WTC11 (cell line): ENCODE measurements at regions not wholly inside any gene's neighbourhood (a gene's known extent, or its start where the extent isn't known, plus 50 kb on each side); places are given as distances from the start of the nearest gene placed in this dataset.

Experiments
- ATAC-seq: fragments of 200-7000 bp; cut with Tn5 transposase; 2 replicates; pipeline ENCODE4 v1.10.0; 2021; ENCODE audit warnings: mild to moderate bottlenecking, moderate library complexity
- CTCF ChIA-PET: fragments of 300-600 bp; sonication (Branson Sonifier 250); formaldehyde crosslinking; loops from one replicate; lab custom pipeline; 2021; ENCODE audit warnings: antibody characterized with exemption; lab: Charles Lee
- POLR2A ChIA-PET: fragments of 350-600 bp; sonication (Branson Sonifier 250); formaldehyde crosslinking; loops from one replicate; lab custom pipeline; 2021; ENCODE audit warnings: antibody characterized with exemption; lab: Charles Lee
- DNase-seq: peaks from one replicate; pipeline ENCODE4 v3.0.0; 2021; ENCODE audit warnings: low spot score
- H3K27ac Mint-ChIP-seq: 2 replicates; pipeline ENCODE4 v1.8.0; 2021; ENCODE audit warnings: mixed read lengths
- H3K27me3 Mint-ChIP-seq: 2 replicates; pipeline ENCODE4 v1.8.0; 2021; ENCODE audit warnings: low read depth, mild to moderate bottlenecking, moderate library complexity, mixed read lengths
- H3K36me3 Mint-ChIP-seq: 2 replicates; pipeline ENCODE4 v1.8.0; 2021; ENCODE audit warnings: mixed read lengths
- H3K4me1 Mint-ChIP-seq: 2 replicates; pipeline ENCODE4 v1.8.0; 2022; ENCODE audit warnings: mixed read lengths
- H3K4me3 Mint-ChIP-seq: 2 replicates; pipeline ENCODE4 v1.8.0; 2021; ENCODE audit warnings: mild to moderate bottlenecking, moderate library complexity, mixed read lengths
- H3K9me3 Mint-ChIP-seq: 2 replicates; pipeline ENCODE4 v1.8.0; 2021; ENCODE audit warnings: mixed read lengths
- AFF4 ChIP-seq: sonication (generic); formaldehyde crosslinking; IDR thresholded peaks from 2 replicates; pipeline ENCODE4 v1.8.1; 2023; ENCODE audit warnings: mild to moderate bottlenecking, missing genetic modification reagents, borderline replicate concordance
- ARID4B ChIP-seq: sonication (generic); formaldehyde crosslinking; IDR thresholded peaks from 2 replicates; pipeline ENCODE4 v1.8.0; 2023; ENCODE audit warnings: missing genetic modification reagents, mild to moderate bottlenecking, borderline replicate concordance
- CBFB ChIP-seq: sonication (generic); formaldehyde crosslinking; IDR thresholded peaks from 2 replicates; pipeline ENCODE4 v1.8.1; 2022; ENCODE audit warnings: mild to moderate bottlenecking, low read depth, missing genetic modification reagents
- E2F5 ChIP-seq: sonication (generic); formaldehyde crosslinking; IDR thresholded peaks from 2 replicates; pipeline ENCODE4 v1.8.1; 2022; ENCODE audit warnings: mild to moderate bottlenecking, moderate library complexity, missing genetic modification reagents
- ERG ChIP-seq: fragments of 250-450 bp; sonication (Bioruptor Pico); IDR thresholded peaks from 2 replicates; pipeline ENCODE4 v1.8.0; 2021; ENCODE audit warnings: mild to moderate bottlenecking
- GTF2I ChIP-seq: fragments of 250-450 bp; sonication (Bioruptor Pico); conservative IDR thresholded peaks from 2 replicates; pipeline ENCODE4 v1.4.0; 2021; ENCODE audit warnings: mild to moderate bottlenecking
- HMGXB4 ChIP-seq: sonication (generic); formaldehyde crosslinking; IDR thresholded peaks from 2 replicates; pipeline ENCODE4 v1.8.1; 2023; ENCODE audit warnings: mild to moderate bottlenecking, moderate library complexity, missing genetic modification reagents
- MYBL2 ChIP-seq: sonication (generic); formaldehyde crosslinking; IDR thresholded peaks from 2 replicates; pipeline ENCODE4 v1.8.1; 2023; ENCODE audit warnings: mild to moderate bottlenecking, moderate library complexity, missing genetic modification reagents
- NR2C2 ChIP-seq: sonication (generic); formaldehyde crosslinking; IDR thresholded peaks from 2 replicates; pipeline ENCODE4 v1.8.0; 2022; ENCODE audit warnings: mild to moderate bottlenecking, missing genetic modification reagents
- TP53 ChIP-seq: sonication (generic); formaldehyde crosslinking; IDR thresholded peaks from 2 replicates; pipeline ENCODE4 v1.8.1; 2023; ENCODE audit warnings: mild to moderate bottlenecking, missing genetic modification reagents
- ZNF425 ChIP-seq: fragments of 250-450 bp; sonication (Bioruptor Pico); conservative IDR thresholded peaks from 2 replicates; pipeline ENCODE4 v1.9.0; 2021; ENCODE audit warnings: mild to moderate bottlenecking

GRCh38 chr19:30131722-30132291 is 189.8 kb downstream of the URI1 start:
- peaks cover 4% of the 10 kb centered on the region for H3K9me3 Mint-ChIP-seq
- CTCF ChIA-PET, result interaction anchor here (1.4 to 1.5 kb wide), 2 partner anchors 46 to 275 kb away, joined by 4 read pairs; no protein-coding TSS in a partner anchor
- no peaks in the 10 kb centered on the region for H3K27me3 Mint-ChIP-seq
- H3K4me3 Mint-ChIP-seq, result no peak overlapping the region
- peaks cover 5% of the 10 kb centered on the region for H3K4me1 Mint-ChIP-seq
- H3K36me3 Mint-ChIP-seq, result no peaks in the 10 kb centered on the region
- TF ChIP-seq MYBL2 (CRISPR knock-in tag) (no peak), ARID4B (CRISPR knock-in tag) (no peak), HMGXB4 (CRISPR knock-in tag) (no peak), CBFB (CRISPR knock-in tag) (no peak), TP53 (CRISPR knock-in tag) (no peak), ZNF425 (CRISPR knock-in tag) (no peak), NR2C2 (no peak), E2F5 (CRISPR knock-in tag) (no peak), ERG (CRISPR knock-in tag) (no peak), GTF2I (no peak), AFF4 (CRISPR knock-in tag) (no peak)
- H3K27ac Mint-ChIP-seq, result no peak overlapping the region
- DNase-seq (no peak), ATAC-seq (no peak)
- POLR2A ChIA-PET, result no interaction called here
